ENCODE measurements at regions not wholly inside any gene's neighbourhood (a gene's known extent, or its start where the extent isn't known, plus 50 kb on each side); places are given as distances from the start of the nearest gene placed in this dataset.

DNA sequence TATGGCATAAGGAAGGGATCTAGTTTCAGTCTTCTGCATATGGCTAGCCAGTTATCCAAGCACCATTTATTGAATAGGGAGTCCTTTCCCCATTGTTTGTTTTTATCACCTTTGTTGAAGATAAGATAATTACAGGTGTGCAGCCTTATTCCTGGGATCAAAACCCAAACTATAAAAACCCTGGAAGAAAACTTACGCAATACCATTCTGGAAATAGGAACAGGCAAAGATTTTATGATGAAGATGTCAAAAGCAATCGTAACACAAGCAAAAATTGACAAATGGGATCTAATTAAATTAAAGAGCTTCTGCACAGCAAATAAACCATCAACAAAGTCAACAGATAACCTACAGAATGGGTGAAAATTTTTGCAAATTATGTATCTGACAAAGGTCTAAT, 128.5 kb upstream of the DCN start:
- Mint-ChIP-seq H3K27ac (ENCODE audit: unreplicated experiment) (no peak overlapping the region), H3K9me3 (ENCODE audit: low read depth) (peaks cover 8% of the 10 kb centered on the region), H3K27me3 (ENCODE audit: low read depth) (no peaks in the 10 kb centered on the region), H3K4me3 (ENCODE audit: unreplicated experiment) (no peak overlapping the region), H3K36me3 (ENCODE audit: low read depth) (no peaks in the 10 kb centered on the region), H3K4me1 (ENCODE audit: low read depth) (peaks cover 2% of the 10 kb centered on the region)
- TF ChIP-seq, protein P1, sequence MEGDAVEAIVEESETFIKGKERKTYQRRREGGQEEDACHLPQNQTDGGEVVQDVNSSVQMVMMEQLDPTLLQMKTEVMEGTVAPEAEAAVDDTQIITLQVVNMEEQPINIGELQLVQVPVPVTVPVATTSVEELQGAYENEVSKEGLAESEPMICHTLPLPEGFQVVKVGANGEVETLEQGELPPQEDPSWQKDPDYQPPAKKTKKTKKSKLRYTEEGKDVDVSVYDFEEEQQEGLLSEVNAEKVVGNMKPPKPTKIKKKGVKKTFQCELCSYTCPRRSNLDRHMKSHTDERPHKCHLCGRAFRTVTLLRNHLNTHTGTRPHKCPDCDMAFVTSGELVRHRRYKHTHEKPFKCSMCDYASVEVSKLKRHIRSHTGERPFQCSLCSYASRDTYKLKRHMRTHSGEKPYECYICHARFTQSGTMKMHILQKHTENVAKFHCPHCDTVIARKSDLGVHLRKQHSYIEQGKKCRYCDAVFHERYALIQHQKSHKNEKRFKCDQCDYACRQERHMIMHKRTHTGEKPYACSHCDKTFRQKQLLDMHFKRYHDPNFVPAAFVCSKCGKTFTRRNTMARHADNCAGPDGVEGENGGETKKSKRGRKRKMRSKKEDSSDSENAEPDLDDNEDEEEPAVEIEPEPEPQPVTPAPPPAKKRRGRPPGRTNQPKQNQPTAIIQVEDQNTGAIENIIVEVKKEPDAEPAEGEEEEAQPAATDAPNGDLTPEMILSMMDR (IDR thresholded peaks at IDR 0.05) = no peak
- DNase-seq (ENCODE audit: low spot score) = no peak

- H3K36me3 Mint-ChIP-seq (ENCODE audit: low read depth) = no peaks in the 10 kb centered on the region
- no peak for DNase-seq (ENCODE audit: low spot score)
- TF ChIP-seq, protein P1 (IDR thresholded peaks at IDR 0.05) = no peak
- no peak overlapping the region for H3K4me3 Mint-ChIP-seq (ENCODE audit: unreplicated experiment)
- H3K27me3 Mint-ChIP-seq (ENCODE audit: low read depth) = no peaks in the 10 kb centered on the region
- H3K27ac Mint-ChIP-seq (ENCODE audit: unreplicated experiment) = no peak overlapping the region
- H3K4me1 Mint-ChIP-seq (ENCODE audit: low read depth) = no peaks in the 10 kb centered on the region
- H3K9me3 Mint-ChIP-seq (ENCODE audit: low read depth) = peaks cover under 1% of the 10 kb centered on the region
These were observed 126.8 kb upstream of the DCN start for GRCh38 chr12:91309450-91309849.

DNA sequence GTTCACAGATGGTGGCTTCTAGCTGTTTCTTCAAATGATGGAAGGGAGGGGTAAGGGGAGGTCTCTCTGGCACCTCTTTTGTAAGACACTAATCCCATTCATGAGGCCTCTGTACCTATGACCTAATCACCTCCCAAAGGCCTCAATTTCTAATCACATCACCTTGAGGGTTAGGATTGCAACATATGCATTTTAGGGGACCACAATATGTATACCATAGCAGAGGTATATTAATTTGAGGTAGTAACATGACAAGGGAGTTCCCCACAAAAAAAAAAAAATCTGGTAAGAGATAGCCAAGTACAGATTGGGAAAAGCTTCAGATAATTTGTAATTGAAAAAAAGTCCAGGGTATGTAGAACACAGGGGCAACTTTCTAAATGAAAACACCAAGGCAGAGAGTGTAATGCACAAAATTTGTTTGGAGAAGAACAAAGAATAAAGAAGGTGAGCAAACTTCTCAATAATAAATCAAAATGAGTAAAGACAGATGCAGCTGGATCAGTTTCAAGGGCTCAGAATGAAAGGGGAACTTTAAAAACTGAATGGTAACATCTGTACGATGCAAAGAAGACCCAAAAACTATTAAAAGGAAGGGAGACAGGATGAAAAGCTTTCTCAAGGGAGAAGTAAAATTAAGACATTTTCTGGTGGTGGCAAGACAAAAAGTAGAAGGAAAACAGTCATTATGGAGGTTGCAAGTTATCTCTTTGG, 125.5 kb upstream of the DCN start:
- Mint-ChIP-seq H3K9me3 (ENCODE audit: low read depth) (peaks cover 7% of the 10 kb centered on the region), H3K4me3 (ENCODE audit: unreplicated experiment) (no peak overlapping the region), H3K36me3 (ENCODE audit: low read depth) (no peaks in the 10 kb centered on the region), H3K4me1 (ENCODE audit: low read depth) (peaks cover 4% of the 10 kb centered on the region), H3K27me3 (ENCODE audit: low read depth) (no peaks in the 10 kb centered on the region), H3K27ac (ENCODE audit: unreplicated experiment) (no peak overlapping the region)
- TF ChIP-seq, protein P1 (IDR thresholded peaks at IDR 0.05) = no peak
- no peak for DNase-seq (ENCODE audit: low spot score)

DNA sequence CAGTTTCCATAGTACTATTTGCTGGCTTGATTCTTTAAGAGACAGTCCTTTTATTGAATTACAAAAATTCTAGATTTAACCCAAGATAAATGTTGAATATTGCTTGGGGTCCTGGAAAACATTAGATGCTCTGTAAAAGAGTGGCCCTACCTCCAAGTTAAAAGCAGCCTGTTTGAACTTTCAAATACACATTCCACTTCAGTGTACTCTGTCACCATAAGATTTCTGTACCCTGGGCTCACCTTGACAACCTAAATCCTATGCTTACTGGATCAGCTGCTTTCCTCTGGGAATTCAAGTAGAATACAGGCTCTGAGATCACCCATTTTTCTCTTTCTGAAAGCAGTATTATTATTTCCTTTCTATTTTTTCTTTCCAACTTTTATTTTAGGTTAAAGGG, 107.7 kb upstream of the DCN start:
- peaks cover 4% of the 10 kb centered on the region for H3K36me3 Mint-ChIP-seq (ENCODE audit: low read depth)
- H3K4me1 Mint-ChIP-seq (ENCODE audit: low read depth) = peaks cover 23% of the 10 kb centered on the region
- TF ChIP-seq, protein P1 (IDR thresholded peaks at IDR 0.05) = no peak
- H3K27me3 Mint-ChIP-seq (ENCODE audit: low read depth) = no peaks in the 10 kb centered on the region
- no peak overlapping the region for H3K27ac Mint-ChIP-seq (ENCODE audit: unreplicated experiment)
- H3K4me3 Mint-ChIP-seq (ENCODE audit: unreplicated experiment) = no peak overlapping the region
- no peak for DNase-seq (ENCODE audit: low spot score)
- H3K9me3 Mint-ChIP-seq (ENCODE audit: low read depth) = peaks cover 23% of the 10 kb centered on the region

- no peak overlapping the region for H3K4me3 Mint-ChIP-seq (ENCODE audit: unreplicated experiment)
- DNase-seq (ENCODE audit: low spot score) = no peak
These were observed 107.3 kb upstream of the DCN start for GRCh38 chr12:91289906-91290305.

More at GRCh38 chr12:91289906-91290305, 107.3 kb upstream of the DCN start:
- peaks cover 4% of the 10 kb centered on the region for H3K36me3 Mint-ChIP-seq (ENCODE audit: low read depth)
- peaks cover 19% of the 10 kb centered on the region for H3K9me3 Mint-ChIP-seq (ENCODE audit: low read depth)
- H3K27me3 Mint-ChIP-seq (ENCODE audit: low read depth) = no peaks in the 10 kb centered on the region
- no peak overlapping the region for H3K27ac Mint-ChIP-seq (ENCODE audit: unreplicated experiment)
- H3K4me1 Mint-ChIP-seq (ENCODE audit: low read depth) = peaks cover 23% of the 10 kb centered on the region
- TF ChIP-seq, protein P1 (IDR thresholded peaks at IDR 0.05) = no peak
